GM04504 (cell line): ENCODE measurements at regions not wholly inside any gene's neighbourhood (a gene's known extent, or its start where the extent isn't known, plus 50 kb on each side); places are given as distances from the start of the nearest gene placed in this dataset.
"Not testable (repeated sequence)": the region's sequence is repeated elsewhere in the genome, so short reads cannot be mapped to it uniquely, and the experiment has no call there.

ENCODE experiments used
- DNase-seq: peaks from one replicate; pipeline ENCODE4 v3.0.0-alpha.2; 2012; ENCODE audit warnings: low read depth

- not testable (repeated sequence) for DNase-seq
These were observed 51.3 kb upstream of the CSPG4 start for GRCh38 chr15:75763635-75764600.

- DNase-seq = no peak
These were observed 50.5 kb upstream of the CSPG4 start for GRCh38 chr15:75763137-75763611.
